H1 (cell line): ENCODE measurements at regions not wholly inside any gene's neighbourhood (a gene's known extent, or its start where the extent isn't known, plus 50 kb on each side); places are given as distances from the start of the nearest gene placed in this dataset.

ENCODE experiments used
- CTCF ChIA-PET: fragments of 300-600 bp; sonication (Branson Sonifier 250); formaldehyde crosslinking; loops from one replicate; lab custom pipeline; 2021; ENCODE audit not compliant: partially characterized antibody; lab: Charles Lee
- POLR2A ChIA-PET: fragments of 300-600 bp; sonication (Branson Sonifier 250); formaldehyde crosslinking; loops from one replicate; lab custom pipeline; 2021; ENCODE audit warnings: inconsistent platforms; ENCODE audit not compliant: partially characterized antibody; lab: Charles Lee
- DNase-seq, 2 experiments: peaks; one replicate each; pipeline versions ENCODE4 v3.0.0 to v3.0.0-alpha.2; 2010 to 2022; ENCODE audit warnings: low spot score in 2 of 2, low read depth in 1 of 2, mixed read lengths in 1 of 2
- FAIRE-seq: peaks from 2 replicates; lab custom pipeline; 2011; peaks lifted over from hg19 to GRCh38; lab: Jason Lieb, UNC
- H2AFZ ChIP-seq: 2 replicates; pipeline ENCODE4 v1.8.1; 2012; ENCODE audit warnings: low read length, inconsistent platforms
- H2AK5ac ChIP-seq: 2 replicates; pipeline ENCODE4 v1.6.1; 2013; ENCODE audit warnings: low read depth, low read length
- H2BK120ac ChIP-seq: replicated peaks from 2 replicates; pipeline ENCODE3; 2013; ENCODE audit warnings: low read depth, low read length, inconsistent platforms
- H2BK12ac ChIP-seq: 2 replicates; pipeline ENCODE4 v1.6.1; 2013; ENCODE audit warnings: low read depth, low read length
- H2BK15ac ChIP-seq: 2 replicates; pipeline ENCODE4 v1.6.1; 2013; ENCODE audit warnings: low read length
- H2BK20ac ChIP-seq: 2 replicates; pipeline ENCODE4 v1.6.1; 2013; ENCODE audit warnings: low read length
- H2BK5ac ChIP-seq: 2 replicates; pipeline ENCODE4 v1.6.1; 2013; ENCODE audit warnings: low read depth, low read length
- H3K14ac ChIP-seq: 2 replicates; pipeline ENCODE4 v1.6.1; 2013; ENCODE audit warnings: inconsistent platforms; ENCODE audit not compliant: insufficient read length
- H3K18ac ChIP-seq: 2 replicates; pipeline ENCODE4 v1.6.1; 2013; ENCODE audit warnings: low read length; ENCODE audit errors: extremely low read depth
- H3K23ac ChIP-seq: 2 replicates; pipeline ENCODE4 v1.6.1; 2013; ENCODE audit warnings: inconsistent platforms; ENCODE audit not compliant: insufficient read length
- H3K23me2 ChIP-seq: 2 replicates; pipeline ENCODE4 v1.6.1; 2013; ENCODE audit warnings: low read depth, low read length
- H3K27ac ChIP-seq: 2 replicates; pipeline ENCODE4 v1.6.1; 2011; ENCODE audit warnings: low read depth, low read length, inconsistent platforms
- H3K27me3 ChIP-seq, 4 experiments: replicated peaks in 1 of 4; 1 replicate in 1 of 4; 2 replicates in 3 of 4; pipeline versions ENCODE4 v1.6.1 to v1.8.1; 2011 to 2013; ENCODE audit warnings: low read length in 3 of 4, mild to moderate bottlenecking in 3 of 4, inconsistent platforms in 2 of 4, mixed read lengths in 2 of 4, moderate library complexity in 1 of 4; ENCODE audit not compliant: control insufficient read depth in 3 of 4, insufficient read depth in 3 of 4; ENCODE audit errors: extremely low read depth in 1 of 4
- H3K36me3 ChIP-seq, 4 experiments: 2 replicates each; pipeline versions ENCODE4 v1.6.1 to v1.8.1; 2011 to 2013; ENCODE audit warnings: mild to moderate bottlenecking in 4 of 4, low read length in 3 of 4, moderate library complexity in 2 of 4, control low read depth in 1 of 4, inconsistent platforms in 1 of 4; ENCODE audit not compliant: insufficient read depth in 4 of 4, control insufficient read depth in 2 of 4
- H3K4ac ChIP-seq: replicated peaks from 2 replicates; pipeline ENCODE3; 2013; ENCODE audit warnings: low read length, low read depth, mixed read lengths, inconsistent platforms; ENCODE audit not compliant: insufficient read length
- H3K4me1 ChIP-seq, 4 experiments: replicated peaks in 1 of 4; 1 replicate in 1 of 4; 2 replicates in 3 of 4; pipeline versions ENCODE4 v1.6.1 to v1.8.1; 2011 to 2013; ENCODE audit warnings: low read length in 3 of 4, inconsistent platforms in 2 of 4, mixed read lengths in 1 of 4; ENCODE audit not compliant: insufficient read depth in 4 of 4, control insufficient read depth in 3 of 4
- H3K4me2 ChIP-seq, 2 experiments: 2 replicates each; pipeline versions ENCODE4 v1.6.1 to v1.8.1; 2011 to 2013; ENCODE audit warnings: low read depth in 2 of 2, low read length in 2 of 2, control low read depth in 1 of 2, inconsistent platforms in 1 of 2, mild to moderate bottlenecking in 1 of 2; ENCODE audit not compliant: insufficient read depth in 1 of 2
- H3K4me3 ChIP-seq, 4 experiments: fragments of 200-600, 300-600 bp in 1 of 4; sonication (generic), shearing (Covaris generic), sonication (Bioruptor Twin) in 1 of 4; 2 replicates each; pipeline versions ENCODE4 v1.5.1 to v1.8.1; 2011 to 2016; ENCODE audit warnings: low read length in 4 of 4, low read depth in 3 of 4, control low read depth in 2 of 4, inconsistent platforms in 2 of 4, mild to moderate bottlenecking in 2 of 4, mixed read lengths in 1 of 4, moderate library complexity in 1 of 4; ENCODE audit not compliant: insufficient read depth in 2 of 4; ENCODE audit errors: extremely low read depth in 1 of 4
- H3K56ac ChIP-seq: replicated peaks from 2 replicates; pipeline ENCODE3; 2013; ENCODE audit warnings: low read depth, mild to moderate bottlenecking, mixed read lengths, low read length, inconsistent platforms; ENCODE audit not compliant: insufficient read length
- H3K79me1 ChIP-seq: 2 replicates; pipeline ENCODE4 v1.6.1; 2013; ENCODE audit warnings: low read depth, low read length, control low read depth
- H3K79me2 ChIP-seq, 2 experiments: 2 replicates each; pipeline versions ENCODE4 v1.6.1 to v1.8.1; 2012 to 2013; ENCODE audit warnings: low read length in 2 of 2, mild to moderate bottlenecking in 2 of 2, inconsistent platforms in 1 of 2; ENCODE audit not compliant: insufficient read depth in 2 of 2, control insufficient read depth in 1 of 2
- H3K9ac ChIP-seq, 4 experiments: replicated peaks in 1 of 4; 1 replicate in 1 of 4; 2 replicates in 3 of 4; pipeline versions ENCODE4 v1.6.1 to v1.8.1; 2011 to 2013; ENCODE audit warnings: low read depth in 3 of 4, low read length in 3 of 4, control low read depth in 2 of 4, mild to moderate bottlenecking in 2 of 4, moderate library complexity in 2 of 4, inconsistent platforms in 1 of 4; ENCODE audit errors: extremely low read depth in 1 of 4
- H3K9me3 ChIP-seq, 2 experiments: 2 replicates each; pipeline versions ENCODE4 v1.6.1 to v1.8.1; 2012 to 2013; ENCODE audit warnings: mild to moderate bottlenecking in 2 of 2, moderate library complexity in 2 of 2, control low read depth in 1 of 2, inconsistent platforms in 1 of 2, low read depth in 1 of 2, low read length in 1 of 2, mixed read lengths in 1 of 2; ENCODE audit not compliant: insufficient read depth in 2 of 2
- H4K20me1 ChIP-seq, 2 experiments: replicated peaks in 1 of 2; 2 replicates each; pipeline versions ENCODE3 to v1.8.1; 2011 to 2013; ENCODE audit warnings: inconsistent platforms in 2 of 2, low read length in 2 of 2, mild to moderate bottlenecking in 1 of 2; ENCODE audit not compliant: insufficient read depth in 2 of 2, control insufficient read depth in 1 of 2
- H4K5ac ChIP-seq: 2 replicates; pipeline ENCODE4 v1.6.1; 2013; ENCODE audit warnings: low read length, low read depth, mixed read lengths, inconsistent platforms; ENCODE audit not compliant: insufficient read length
- H4K8ac ChIP-seq: 2 replicates; pipeline ENCODE4 v1.8.0; 2013; ENCODE audit warnings: mild to moderate bottlenecking, moderate library complexity, low read length, inconsistent platforms; ENCODE audit not compliant: insufficient read depth; ENCODE audit errors: extremely low read depth
- H4K91ac ChIP-seq: replicated peaks from 2 replicates; pipeline ENCODE3; 2013; ENCODE audit warnings: low read length, mixed read lengths, inconsistent platforms; ENCODE audit not compliant: insufficient read length
- ATF2 ChIP-seq: IDR thresholded peaks from 2 replicates; pipeline ENCODE4 v1.6.1; 2012; ENCODE audit warnings: low read length, inconsistent platforms
- CTCF ChIP-seq, 3 experiments: IDR thresholded peaks; 1 replicate in 2 of 3; 2 replicates in 1 of 3; pipeline versions ENCODE4 v1.5.1 to v1.6.1; 2011; ENCODE audit warnings: low read length in 3 of 3, mild to moderate bottlenecking in 3 of 3, inconsistent platforms in 2 of 3, low read depth in 1 of 3, moderate library complexity in 1 of 3; ENCODE audit not compliant: insufficient read depth in 1 of 3; ENCODE audit errors: control extremely low read depth in 1 of 3
- RAD21 ChIP-seq, 2 experiments: IDR thresholded peaks in 1 of 2; conservative IDR thresholded peaks in 1 of 2; 2 replicates each; pipeline ENCODE4 v1.6.1; 2011; ENCODE audit warnings: low read depth in 2 of 2, low read length in 2 of 2, improper control_type of control experiment in 1 of 2, inconsistent platforms in 1 of 2, mild to moderate bottlenecking in 1 of 2, moderate library complexity in 1 of 2
- WGBS, 2 experiments: shearing (Covaris generic) in 1 of 2; methylation state at CpG; one replicate each; pipeline versions ENCODE4 v1.1.6 to v1.1.7; 2013 to 2015; ENCODE audit warnings: low lambda C conversion rate in 2 of 2, mixed read lengths in 2 of 2, inconsistent platforms in 1 of 2, low coverage in 1 of 2, missing lambda C conversion rate in 1 of 2; ENCODE audit not compliant: insufficient replicate concordance in 2 of 2, insufficient coverage in 1 of 2, insufficient read length in 1 of 2; ENCODE audit errors: extremely low coverage in 1 of 2, missing lambda C conversion rate in 1 of 2; 5-methylcytosine and 5-hydroxymethylcytosine counted together

GRCh38 chr5:106269252-106269843 lies 1401.4 kb downstream of the EFNA5 start:
- FAIRE-seq (peak; percentile 48), DNase-seq (no peak)
- Histone ChIP-seq H3K79me2 (no peaks in the 10 kb centered on the region), H2BK15ac (no peak overlapping the region), H3K23me2 (no peaks in the 10 kb centered on the region), H4K8ac (no peak overlapping the region), H3K4me3 (no peak overlapping the region), H3K27me3 (no peaks in the 10 kb centered on the region), H3K56ac (no peak overlapping the region), H3K23ac (no peak overlapping the region), H3K79me1 (no peaks in the 10 kb centered on the region), H2BK120ac (no peak overlapping the region), H3K9ac (no peak overlapping the region), H2BK5ac (no peak overlapping the region), H4K91ac (no peak overlapping the region), H2BK20ac (no peak overlapping the region), H3K14ac (no peak overlapping the region), H2BK12ac (no peak overlapping the region), H2AK5ac (no peak overlapping the region), H3K4ac (no peak overlapping the region), H4K5ac (no peak overlapping the region), H4K20me1 (no peaks in the 10 kb centered on the region), H3K18ac (no peak overlapping the region), H3K9me3 (no peaks in the 10 kb centered on the region; a peak in 1 of 4 replicates), H2AFZ (no peak overlapping the region), H3K27ac (no peak overlapping the region), H3K36me3 (no peaks in the 10 kb centered on the region), H3K4me2 (no peak overlapping the region), H3K4me1 (no peaks in the 10 kb centered on the region)
- ChIA-PET POLR2A (no interaction called here), CTCF (interaction anchor here (0.6 to 1.5 kb wide), 27 partner anchors 9 to 927 kb away, joined by 3 to 7 read pairs (median 4); no protein-coding TSS in a partner anchor)
- TF ChIP-seq CTCF (IDR thresholded peaks at IDR 0.05; ENCODE audit: control extremely low read depth in 1 of 3, insufficient read depth in 1 of 3, low read depth in 1 of 3, low read length in 3 of 3) (peak in 2 of 3 experiments; percentile 22 to 62; a peak in 2 of 4 replicates), ATF2 (no peak), RAD21 (IDR thresholded peaks at IDR 0.05 in 1 of 2, conservative IDR thresholded peaks at IDR 0.05 in 1 of 2; ENCODE audit: low read depth in 2 of 2, low read length in 2 of 2) (peak; percentile 49)
- WGBS, 2 experiments, result 84% methylated on average over 2 of the region's 2 CpGs; no CpG with 5 or more reads in 1 of the 2 experiments
